ENCODE measurements at regions not wholly inside any gene's neighbourhood (a gene's known extent, or its start where the extent isn't known, plus 50 kb on each side); places are given as distances from the start of the nearest gene placed in this dataset.

DNA sequence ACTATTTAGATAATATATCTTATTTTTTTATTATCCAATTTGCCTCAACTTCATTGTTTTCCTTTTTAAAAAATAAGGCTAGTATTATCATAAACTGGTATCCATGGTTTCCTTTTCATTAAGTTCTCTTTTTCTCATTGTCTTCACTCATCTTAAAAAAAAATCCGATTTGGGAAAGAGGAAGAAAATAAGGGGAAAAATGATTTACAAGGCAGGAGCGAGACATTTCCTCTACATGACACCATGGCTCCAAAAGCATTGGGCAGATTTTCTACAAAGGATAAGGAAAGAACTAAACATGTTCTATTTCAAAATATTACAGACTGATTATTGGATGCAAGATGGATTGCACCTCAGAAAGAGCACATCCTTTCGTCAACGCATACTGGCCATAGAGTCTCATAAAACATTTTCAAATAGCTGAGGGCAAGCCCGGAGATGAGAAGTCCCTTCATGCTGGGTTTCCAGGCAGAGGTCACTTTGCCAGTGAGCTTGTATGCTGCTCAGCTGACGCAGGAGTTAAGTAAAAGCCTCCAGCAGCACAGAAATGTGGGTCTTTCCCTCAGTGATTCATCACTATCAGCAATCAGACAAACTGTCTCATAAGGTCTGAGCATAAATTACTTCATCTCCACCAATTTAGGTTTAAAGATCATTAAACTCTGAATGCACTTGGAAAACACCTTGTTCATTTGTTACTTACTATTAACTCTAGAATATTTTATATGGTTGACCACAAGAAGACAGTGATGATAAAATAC, 129.0 kb upstream of the TNFAIP3 start:
- DNase-seq: no peak

DNA sequence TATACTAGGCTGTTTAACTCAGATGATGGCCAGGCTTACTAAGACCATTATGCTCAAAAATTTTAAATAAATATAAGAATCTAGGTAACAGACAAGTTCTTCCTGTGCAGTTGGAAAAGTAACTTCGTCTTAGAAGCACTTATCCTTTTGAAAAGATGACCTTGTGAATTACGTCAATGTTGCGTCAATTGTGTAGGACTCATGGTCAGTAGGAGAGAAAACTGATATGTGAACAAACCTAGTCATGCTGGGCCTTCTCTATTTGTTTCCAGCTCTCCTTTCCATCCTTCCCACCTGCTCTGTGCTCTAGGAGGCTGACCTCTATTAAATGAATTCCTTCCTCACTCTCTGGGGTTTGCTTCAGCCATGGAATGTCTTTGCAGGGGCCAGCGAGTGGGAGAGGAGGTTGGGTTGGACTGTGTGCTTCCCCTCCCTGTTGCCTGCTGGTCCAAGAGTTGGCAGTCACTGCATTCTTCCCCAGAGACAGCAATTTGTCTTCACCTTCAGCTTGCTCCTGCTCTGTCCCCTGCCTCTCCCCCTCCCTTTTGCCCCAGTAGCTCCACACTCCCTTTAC, 128.0 kb upstream of the TNFAIP3 start:
- no peak for DNase-seq

DNA sequence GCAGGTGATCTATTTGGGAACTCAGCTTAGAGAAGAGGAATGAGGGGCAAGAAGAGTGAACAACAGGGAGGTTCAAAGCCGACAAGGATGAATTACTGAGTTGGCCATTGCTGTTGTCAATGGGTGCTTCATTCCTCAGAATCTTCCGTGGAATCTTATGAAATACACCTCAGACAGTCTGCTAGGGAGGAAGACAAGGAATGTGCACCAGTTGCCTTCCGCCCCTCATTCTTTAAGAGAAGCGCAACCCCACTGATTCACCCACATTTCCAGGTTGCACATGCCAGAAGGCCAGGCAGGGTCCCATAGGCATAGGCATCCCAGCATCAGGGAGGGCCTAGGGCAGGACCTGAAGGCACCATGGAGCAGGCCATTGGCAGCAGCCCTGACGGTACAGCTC, 127.5 kb upstream of the TNFAIP3 start:
- DNase-seq: no peak

DNA sequence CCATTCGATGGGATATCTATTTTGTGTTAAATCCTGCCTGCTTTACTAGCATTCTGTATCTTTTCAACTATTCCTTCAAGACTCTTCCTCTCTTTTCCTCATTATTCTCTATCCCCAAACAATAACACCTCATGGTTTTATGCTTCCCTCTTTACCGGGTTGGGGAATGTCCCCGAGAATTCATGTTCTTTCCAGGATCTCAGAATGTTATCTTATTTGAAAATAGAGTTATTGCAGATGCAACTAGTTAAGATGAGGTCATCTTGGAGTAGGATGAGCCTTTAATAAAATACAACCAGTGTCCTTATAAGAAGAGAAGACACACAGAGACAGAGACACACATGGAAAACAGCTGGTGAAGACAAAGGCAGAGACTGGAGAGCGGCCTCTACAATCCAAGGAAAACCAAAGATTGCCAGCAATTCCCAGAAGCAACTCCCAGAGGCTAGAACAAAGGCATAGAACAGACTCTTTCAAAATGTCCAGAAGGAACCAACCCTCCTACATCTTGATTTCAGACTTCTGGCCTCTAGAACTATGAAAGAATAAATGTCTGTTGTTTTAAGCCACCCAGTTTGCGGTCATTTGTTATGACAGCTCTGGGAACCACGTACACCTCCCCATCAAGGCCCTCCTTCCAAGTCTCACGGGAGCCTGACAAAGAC, 126.8 kb upstream of the TNFAIP3 start:
- DNase-seq: no peak

DNA sequence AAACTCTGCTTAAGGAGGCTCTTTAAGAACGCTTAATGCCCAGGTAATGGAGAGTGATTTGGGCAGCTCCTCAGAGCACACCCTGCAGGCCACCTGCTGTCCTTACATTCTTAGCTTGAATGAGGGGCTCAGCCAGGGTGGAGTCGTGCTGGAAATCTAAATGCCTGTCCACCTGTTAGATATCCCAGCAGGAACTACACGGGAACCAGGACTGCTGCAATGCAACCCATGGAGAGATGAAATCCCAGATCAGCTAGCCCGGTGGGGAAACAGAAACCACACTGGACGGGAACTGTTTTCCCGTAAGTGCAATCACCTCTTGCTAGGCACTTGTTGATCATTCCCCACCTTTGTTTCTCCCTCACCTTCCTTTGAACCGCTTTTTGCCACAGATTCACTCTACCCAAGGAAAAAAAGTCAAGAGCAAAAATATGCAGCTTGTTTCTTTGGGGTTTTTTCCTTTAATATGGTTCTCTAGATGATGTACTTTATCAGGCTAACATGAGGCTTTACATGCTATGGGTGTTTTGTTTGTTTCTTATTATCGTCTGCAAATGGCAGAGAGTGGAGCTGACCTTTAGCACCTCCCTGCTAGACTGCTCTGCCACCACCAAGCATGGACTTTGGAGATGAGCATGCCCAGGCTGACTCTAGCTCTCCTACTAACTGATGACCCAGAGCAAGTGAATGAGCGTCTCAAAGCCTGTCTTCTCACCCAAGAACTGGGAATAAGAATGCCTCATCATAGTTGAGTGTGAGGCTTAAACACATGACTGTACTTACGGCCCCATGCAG, 125.9 kb upstream of the TNFAIP3 start:
- DNase-seq: no peak

DNA sequence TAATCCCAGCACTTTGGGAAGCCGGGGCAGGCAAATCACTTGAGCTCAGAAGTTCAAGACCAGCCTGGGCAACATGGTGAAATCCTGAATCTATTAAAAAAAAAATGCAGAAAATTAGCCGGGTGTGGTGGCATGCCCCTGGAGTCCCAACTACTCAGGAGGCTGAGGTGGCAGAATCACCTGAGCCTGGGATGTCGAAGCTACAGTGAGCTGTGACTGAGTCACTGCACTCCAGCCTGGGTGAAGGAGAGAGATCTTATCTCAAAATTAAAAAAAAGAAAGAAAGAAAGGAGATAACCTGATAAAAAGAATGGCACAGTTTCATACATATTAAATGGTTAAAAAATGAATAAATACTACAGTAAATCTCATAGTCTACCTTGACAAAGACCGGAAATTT, 123.6 kb upstream of the TNFAIP3 start:
- DNase-seq: no peak

DNA sequence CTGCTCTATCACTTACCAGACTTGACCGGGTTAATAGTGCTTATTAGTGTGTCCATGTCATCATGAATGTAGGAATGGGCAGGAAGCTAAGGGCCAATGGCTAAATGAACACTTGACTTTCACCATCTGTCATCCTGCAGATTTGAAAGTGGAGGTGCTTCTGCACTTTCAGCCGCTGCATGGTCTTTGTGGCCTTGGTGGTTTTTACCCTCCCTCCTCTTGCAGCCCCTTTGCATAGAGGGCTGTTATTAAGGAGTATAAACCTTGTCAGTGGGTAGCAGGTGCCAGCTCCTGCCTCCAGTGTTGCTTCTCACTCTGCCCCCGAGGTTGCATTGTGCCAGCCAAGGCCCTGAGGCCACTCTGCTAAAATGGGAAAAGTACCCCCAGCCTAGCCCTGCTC, 122.2 kb upstream of the TNFAIP3 start:
- no peak for DNase-seq

DNA sequence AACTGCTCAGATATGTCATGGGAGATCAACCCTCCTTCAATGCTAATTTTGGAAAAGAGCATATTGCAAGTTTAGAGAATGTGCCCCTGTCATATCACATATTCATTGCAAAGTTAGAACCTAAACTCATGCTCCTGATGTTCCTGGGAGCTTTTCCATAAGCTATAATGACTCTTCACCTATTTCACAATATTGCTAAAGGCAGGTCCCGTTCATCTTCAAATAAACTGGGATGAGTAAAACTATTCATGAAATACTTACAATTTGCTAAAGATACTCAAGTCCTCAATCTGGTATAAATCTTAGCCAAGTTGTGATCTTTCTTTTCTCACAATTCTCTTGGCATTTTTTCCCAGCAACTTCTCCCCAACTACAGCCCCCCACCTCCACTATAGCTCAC, 121.7 kb upstream of the TNFAIP3 start:
- no peak for DNase-seq

DNA sequence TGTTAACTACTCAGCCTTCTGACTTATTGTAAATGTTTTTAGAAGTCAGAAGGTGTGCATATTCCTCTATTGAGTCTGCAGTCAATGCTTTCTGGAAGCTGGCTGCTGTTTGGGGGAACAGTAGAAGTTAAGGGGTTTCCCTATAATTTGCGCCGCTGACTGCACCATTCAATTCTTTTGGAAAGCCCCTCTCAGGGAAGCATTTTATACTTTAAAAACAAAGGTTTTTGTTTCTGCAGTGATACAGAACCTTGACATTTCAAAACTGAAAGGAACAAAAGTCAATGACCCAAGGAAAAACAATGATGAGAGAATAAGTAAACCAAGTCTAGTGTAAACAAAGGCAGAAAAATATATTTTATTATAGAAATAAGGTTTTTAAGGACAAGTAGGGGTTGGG, 120.8 kb upstream of the TNFAIP3 start:
- DNase-seq: no peak

DNA sequence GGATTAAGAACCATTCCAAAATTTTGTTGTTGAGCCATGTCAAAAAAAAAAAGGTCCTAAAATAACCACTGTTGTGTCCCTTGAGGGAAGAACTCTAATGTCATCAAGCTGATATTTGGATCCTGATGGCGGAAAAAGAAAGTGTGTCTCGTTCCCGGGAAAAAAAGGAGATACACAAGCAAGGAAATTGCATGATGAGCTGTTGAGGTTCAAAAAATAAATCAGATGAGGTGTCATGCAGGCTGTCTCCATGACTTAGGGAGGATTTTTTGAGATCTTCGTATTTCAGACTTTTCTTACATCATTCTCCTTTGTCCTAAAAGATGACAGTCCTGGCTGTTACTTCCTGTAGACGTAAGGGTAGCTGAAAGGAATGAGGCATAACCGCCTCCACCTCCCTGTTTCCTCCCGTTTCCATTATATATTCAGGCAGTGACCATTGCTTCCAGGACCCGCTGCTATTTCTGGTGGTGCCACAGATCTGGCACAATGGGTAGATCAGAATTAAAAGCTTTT, 117.3 kb upstream of the TNFAIP3 start:
- DNase-seq: no peak

DNA sequence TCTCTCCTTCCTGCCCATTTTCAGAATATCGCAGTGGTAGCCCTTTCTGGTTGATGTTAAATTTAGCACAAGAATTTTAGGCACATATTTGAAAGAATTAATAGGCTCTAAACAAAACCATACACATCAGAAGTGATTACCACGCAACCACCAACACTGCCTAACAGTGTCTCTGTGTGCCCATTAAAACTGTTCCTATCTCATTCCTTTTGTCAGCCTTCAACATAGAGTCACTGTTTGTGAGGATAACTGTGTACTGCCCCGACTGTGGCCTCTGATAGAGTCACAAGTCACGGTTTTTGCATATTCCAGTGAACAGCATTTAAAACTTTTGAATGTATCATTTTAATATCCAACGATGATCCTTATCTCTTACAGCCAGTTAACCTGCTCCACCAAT, 116.8 kb upstream of the TNFAIP3 start:
- DNase-seq: no peak

DNA sequence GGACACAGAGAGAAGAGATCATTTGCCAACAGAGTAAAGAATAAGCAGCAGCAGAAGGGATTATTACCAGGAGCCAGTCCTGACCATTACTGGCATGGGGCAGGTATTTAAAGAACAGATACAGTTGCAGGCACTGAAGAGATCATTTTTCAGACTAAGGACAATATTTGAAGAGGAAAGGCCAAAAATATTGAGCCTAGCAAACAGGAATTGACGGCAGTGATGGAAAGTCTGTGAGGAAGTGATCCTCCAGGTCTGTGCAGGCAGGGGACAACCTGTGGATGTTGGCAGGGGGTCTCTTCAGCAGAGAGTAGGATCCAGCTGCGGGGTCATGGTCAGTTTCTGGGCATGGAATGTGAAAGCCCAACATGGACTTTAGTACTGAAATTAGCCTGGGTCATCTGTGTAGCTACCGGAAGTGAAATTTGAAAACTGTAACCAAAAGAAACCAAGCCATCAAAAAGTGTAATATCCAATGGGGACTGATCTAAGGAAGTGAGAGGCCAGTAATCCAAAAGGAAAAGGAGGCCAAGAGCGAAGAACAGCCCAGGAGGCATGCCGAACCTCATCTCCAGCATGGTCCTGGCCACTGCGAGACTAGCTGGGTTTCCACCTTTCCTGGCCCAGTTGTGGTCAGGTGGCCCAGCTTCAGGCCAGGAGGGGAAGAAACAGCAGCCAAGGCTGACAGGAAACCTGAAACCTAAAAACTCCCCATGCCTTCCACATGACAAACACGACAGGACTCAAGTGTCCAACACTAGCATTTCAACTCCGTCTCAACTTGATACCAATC, 115.1 kb upstream of the TNFAIP3 start:
- DNase-seq: no peak

DNA sequence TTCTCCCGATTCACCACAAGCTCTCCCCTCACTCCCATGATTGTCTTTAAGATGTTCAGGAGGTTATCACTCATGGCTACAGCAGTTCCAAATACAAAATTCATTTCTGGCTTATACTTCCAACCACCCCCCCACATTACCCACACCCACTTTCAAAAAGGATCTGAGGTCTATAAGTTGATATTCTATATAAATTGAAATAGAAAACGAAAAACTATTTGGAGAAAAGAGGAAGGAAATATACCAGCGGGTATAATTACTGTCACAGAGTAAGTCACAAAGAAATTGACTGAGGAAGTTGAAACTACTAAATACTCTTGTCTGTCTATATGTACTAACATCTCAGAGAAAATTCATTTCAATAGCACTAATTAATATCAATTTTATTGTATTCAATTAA, 112.7 kb upstream of the TNFAIP3 start:
- DNase-seq: no peak

DNA sequence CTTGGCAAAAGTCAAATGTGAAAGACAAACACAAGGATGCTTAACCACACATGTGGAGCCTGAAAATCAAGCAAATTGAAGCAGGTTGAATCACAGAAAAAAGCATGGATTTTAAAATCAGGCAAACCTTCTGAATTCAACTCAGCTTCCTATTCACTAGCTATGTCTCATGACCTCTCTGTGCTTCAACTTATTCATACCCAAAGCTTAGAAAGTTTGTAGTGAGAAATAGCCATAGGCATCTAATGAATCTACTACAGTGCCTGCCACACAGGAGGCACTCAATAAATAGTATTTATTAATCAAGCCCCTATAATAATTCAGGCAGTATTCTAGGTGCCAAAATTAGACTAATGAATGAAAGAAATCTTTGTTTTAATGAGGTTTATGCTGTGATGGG, 112.2 kb upstream of the TNFAIP3 start:
- DNase-seq: no peak

DNA sequence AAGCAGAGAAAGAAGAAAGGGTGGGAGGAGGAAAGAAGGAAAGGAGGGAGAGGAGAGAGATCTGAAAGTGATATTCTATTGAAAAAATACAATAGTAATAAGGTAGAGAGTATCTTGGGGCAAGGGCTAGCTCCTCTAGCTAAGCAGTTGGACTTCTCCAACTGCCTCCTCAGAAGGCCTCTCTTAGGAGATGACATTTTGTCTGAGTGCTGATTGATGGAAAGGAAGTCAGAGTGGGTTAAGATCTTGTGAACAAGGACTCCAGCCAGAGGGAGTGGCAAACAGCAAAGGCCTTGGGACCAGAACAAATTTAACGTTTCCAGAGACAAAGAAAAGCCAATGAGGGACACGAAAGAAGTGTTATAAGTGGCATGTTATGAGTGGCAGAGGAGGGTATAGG, 111.8 kb upstream of the TNFAIP3 start:
- no peak for DNase-seq

DNA sequence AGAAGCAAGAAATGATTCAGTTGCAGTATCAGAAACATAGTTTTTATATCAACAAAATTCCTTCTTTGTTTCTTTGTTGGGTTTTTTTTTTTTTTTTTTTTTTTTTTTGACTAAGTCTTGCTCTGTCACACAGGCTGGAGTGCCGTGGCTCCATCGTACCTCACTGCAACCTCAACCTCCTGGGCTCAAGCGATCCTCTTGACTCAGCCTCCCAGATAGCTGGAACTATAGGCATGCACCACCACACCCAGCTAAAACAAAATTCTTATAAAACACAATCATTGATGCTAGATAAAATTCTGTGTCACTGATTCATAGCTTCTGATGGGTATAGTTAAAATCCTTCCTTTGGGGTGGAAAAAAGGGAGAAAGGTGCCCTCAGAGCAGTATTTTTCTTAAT, 110.3 kb upstream of the TNFAIP3 start:
- DNase-seq: no peak

DNA sequence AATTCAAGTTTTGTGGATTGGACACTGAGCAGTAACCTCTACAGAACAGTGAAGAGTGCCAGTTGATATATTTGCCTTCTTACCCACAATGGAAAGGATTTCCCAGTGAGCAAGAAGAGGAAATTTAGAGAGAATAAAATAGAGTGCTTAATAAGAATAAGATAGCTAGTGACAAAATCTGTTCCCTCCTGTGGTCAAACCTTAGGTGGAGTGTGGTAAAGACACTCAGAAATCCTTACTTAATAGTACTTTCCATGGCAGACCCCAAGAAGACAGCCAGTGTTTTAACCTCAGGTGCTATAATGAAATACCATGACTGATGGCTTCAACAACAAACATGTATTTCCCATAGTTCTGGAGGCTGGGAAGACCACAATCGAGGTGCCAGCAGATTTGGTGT, 108.4 kb upstream of the TNFAIP3 start:
- DNase-seq: no peak

DNA sequence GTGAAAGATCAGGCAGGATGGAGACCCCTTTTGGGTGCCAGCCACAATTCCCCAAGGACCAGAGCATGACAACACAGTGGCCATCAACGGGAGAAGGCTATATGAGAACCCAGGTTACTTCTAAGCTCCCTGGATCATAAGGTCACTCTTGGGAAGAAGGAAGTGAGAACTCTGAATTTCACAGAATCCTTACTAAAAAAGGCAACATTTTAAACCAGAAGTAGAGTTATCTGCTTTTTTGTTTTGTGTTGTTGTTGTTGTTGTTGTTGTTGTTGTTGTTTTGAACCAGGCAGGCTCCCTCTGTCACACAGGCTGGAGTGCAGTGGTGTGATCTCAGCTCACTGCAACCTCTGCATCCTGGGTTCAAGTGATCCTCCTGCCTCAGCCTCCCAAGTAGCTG, 107.4 kb upstream of the TNFAIP3 start:
- no peak for DNase-seq

DNA sequence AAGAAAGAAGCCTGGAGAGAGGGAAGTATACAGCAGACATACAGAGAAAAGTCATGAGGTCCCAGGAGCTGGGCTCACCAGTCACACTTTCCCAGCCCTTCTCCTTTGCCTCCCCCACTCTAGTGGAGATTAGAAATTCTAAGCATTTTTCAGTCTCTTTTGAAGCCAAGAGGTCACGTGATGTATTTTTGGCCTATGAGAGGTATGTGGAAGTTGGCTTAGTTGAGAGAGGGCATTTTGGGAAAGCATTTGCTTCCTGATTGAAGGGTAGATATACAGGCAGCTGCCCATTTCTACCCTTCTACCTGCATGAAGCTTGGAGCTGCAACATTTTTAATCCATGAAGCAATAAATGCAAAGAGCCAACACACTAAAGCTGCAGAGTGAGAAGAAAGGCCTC, 106.0 kb upstream of the TNFAIP3 start:
- no peak for DNase-seq

DNA sequence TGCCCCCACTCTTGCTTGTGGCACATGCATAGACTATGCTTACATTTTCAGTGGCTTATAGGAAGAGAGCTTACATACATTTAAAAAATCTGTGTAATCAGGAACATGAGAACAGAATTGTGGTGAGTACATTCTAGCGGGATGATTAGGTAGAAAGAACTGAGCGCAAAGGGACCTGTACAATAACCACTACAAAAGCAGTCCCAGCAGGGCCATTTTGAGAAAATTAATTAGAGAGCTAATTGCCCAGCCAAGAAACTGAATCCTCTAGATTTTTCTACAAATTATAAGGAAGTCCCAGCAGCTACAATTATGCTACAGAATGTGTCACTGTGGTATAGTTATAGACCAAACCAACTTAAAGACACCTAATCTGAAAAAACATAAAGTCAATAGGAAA, 105.6 kb upstream of the TNFAIP3 start:
- DNase-seq: no peak

DNA sequence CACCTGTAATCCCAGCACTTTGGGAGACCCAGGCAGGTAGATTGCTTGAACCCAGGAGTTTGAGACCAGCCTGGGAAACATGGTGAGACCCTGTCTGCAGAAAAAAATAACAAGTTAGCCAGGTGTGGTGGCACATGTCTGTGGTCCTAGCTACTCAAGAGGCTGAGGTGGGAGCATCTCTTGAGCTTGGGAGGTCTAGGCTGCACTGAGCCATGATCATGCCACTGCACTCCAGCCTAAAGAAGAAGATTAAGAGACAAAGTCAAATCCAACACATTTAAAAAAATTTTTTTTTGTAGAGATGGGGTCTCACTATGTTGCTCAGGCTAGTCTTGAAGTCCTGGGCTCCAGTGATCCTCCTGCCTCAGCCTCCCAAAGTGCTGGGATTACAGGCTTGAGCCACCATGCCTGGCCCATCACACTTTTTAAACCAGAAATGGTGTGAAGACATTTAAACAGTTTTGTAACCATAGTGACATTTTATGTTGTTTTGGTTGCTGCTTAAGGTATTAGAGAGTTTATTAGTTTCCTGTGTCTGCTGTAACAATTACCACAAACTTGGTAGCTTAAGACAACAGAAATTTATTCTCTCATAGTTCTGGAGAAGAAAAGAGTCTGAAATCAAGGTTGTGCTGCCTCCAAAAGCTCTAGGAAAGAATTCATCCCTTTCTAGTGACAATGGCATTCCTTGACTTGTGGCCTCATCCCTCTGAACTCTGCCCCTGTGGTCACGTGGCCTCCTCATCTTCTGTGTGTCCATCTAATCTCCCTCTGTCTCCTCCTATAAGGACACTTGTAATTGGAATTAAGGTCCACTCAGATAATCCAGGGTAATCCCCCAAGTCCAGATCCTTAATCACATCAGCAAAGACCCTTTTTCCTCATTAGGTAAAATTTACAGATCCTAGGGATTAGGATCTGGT, 104.6 kb upstream of the TNFAIP3 start:
- no peak for DNase-seq

DNA sequence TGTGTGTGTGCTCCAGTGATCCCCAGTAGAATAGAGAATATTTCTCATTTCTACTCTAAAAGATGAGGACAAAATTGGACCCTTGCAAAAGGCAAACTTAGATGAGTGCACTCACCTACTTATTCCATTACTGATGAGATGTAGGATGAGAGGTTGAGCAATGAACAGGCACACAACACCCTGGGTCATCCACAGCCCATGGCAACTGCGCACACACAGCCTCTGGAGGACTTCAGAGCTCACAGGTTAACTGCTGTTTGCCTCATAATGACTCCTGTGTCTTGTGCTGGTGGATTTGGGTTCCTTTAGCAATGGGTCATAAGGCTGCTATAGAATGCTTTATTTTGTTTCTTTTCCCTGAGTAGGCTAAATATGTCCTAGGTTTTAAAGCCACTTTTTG, 103.6 kb upstream of the TNFAIP3 start:
- DNase-seq: no peak

All from NCI-H1694 treated with DMSO at 0.1 percent for 48 hours (cell line).